GM12875 (cell line): ENCODE measurements at regions not wholly inside any gene's neighbourhood (a gene's known extent, or its start where the extent isn't known, plus 50 kb on each side); places are given as distances from the start of the nearest gene placed in this dataset.

Experiments used
- H3K4me3 ChIP-seq: one replicate; pipeline ENCODE4 v1.5.1; 2011; ENCODE audit warnings: low read depth, low read length, control low read depth
- CTCF ChIP-seq: IDR thresholded peaks from 2 replicates; pipeline ENCODE4 v1.5.1; 2011; ENCODE audit warnings: low read depth, mild to moderate bottlenecking, control low read depth, inconsistent platforms, low read length, moderate library complexity, borderline replicate concordance; ENCODE audit not compliant: insufficient read depth

- H3K4me3 ChIP-seq = no peak overlapping the region
- TF ChIP-seq CTCF = no peak
These were observed 93.5 kb downstream of the ERMARD start for GRCh38 chr6:169844946-169845345.

DNA sequence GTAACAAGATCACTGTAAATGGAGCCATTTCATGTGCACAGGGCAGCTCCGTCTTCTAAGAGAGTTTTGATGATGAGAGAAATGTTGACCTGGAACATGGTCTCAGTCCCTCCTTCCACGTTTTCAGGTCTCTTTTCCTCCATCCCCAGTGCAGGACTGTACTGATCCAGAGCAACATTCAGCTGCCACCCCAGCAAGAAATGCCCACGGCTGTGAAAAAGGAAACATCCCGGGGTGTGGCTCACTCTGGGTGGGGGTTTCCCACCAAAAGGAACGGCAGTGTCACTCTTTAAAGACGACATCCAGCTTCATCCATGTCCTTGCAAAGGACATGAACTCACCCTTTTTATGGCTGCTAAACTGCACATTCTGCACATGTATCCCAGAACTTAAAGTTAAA is 92.6 kb downstream of the ERMARD start:
- TF ChIP-seq CTCF = no peak
- no peak overlapping the region for H3K4me3 ChIP-seq

DNA sequence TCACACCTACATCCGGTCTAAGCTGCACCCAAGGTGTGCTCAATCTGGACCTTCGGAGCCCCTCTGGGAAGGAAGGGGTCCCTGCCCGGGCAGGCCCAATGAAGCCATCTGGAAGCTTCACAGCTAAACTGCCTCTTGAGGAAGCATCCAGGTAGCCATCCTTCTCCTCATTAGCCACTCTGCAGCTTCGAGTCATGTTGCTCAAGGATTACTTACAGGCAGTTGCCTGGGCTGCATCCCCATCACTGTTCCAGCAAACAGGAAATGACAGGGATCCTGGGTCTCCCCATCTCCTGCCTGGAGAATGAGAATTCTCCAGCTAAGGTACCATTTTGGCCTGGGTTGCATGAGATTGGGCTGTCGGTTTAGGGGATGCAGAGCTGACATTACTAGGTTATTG is 91.7 kb downstream of the ERMARD start:
- TF ChIP-seq CTCF = no peak

GRCh38 chr6:169841907-169842606 is 90.6 kb downstream of the ERMARD start:
- H3K4me3 ChIP-seq = no peak overlapping the region
- TF ChIP-seq CTCF = no peak

More for the DNA sequence above, 91.7 kb downstream of the ERMARD start:
- H3K4me3 ChIP-seq = no peak overlapping the region

DNA sequence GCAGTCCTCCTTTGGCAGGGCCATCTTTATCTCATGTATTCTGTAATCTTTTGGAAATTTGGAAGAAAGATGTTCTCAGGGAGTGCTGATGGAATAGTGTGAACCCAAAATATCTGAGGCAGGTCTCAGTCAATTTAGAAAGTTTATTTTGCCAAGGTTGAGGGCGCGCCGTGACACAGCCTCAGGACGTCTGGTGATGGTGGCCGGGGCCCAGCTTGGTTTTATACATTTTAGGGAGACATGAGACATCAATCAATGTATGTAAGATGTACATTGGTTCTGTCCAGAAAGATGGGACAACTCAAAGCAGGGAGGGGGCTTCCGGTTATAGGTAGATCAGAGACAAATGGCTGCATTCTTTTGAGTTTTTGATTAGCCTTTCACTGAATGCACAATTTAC is 89.8 kb downstream of the ERMARD start:
- H3K4me3 ChIP-seq = no peak overlapping the region
- no peak for TF ChIP-seq CTCF

DNA sequence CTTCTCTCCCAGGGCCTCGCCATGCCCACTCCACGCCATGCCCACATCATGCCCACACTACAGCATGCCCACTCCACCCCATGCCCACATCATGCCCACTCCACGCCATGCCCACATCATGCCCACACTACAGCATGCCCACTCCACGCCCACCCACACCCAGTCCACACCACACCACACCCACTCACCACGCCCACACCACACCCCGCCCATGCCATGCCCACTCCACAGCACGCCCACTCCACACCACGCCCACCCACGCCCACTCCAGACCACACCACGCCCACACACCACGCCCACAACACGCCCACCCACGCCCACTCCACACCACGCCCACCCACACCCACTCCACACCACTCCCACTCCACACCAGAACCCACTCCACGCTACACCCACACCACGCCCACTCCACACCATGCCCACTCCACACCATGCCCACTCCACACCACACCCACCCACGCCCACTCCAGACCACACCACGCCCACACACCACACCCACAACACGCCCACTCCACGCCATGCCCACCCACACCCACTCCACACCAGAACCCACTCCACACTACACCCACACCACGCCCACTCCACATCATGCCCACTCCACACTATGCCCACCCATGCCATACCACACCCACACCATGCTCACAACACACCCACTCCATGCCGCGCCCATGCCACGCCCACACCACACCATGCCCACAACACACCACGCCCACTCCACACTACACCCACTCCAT is 88.6 kb downstream of the ERMARD start:
- no peak overlapping the region for H3K4me3 ChIP-seq
- TF ChIP-seq CTCF = no peak

- H3K4me3 ChIP-seq = no peak overlapping the region
- no peak for TF ChIP-seq CTCF
These were observed 88.1 kb downstream of the ERMARD start for GRCh38 chr6:169839493-169839892.
